Calu3 (cell line): ENCODE measurements at regions not wholly inside any gene's neighbourhood (a gene's known extent, or its start where the extent isn't known, plus 50 kb on each side); places are given as distances from the start of the nearest gene placed in this dataset.

ENCODE experiments used
- BruUV-seq: library from RNA; stranded (reverse); fragments of 400-500 nt; replicated peaks from 2 replicates; lab custom pipeline; 2021; lab: Mats Ljungman, UMichigan
- CTCF ChIA-PET: fragments of 300-600 bp; sonication (Branson Sonifier 250); formaldehyde crosslinking; loops from one replicate; lab custom pipeline; 2022; ENCODE audit warnings: antibody characterized with exemption; lab: Charles Lee
- DNase-seq: peaks from one replicate; pipeline ENCODE4 v3.0.0; 2022
- H3K27ac Mint-ChIP-seq: one replicate; pipeline ENCODE4 v1.8.0; 2022; ENCODE audit warnings: mixed read lengths; ENCODE audit not compliant: unreplicated experiment
- H3K27me3 Mint-ChIP-seq: one replicate; pipeline ENCODE4 v1.8.0; 2022; ENCODE audit warnings: mixed read lengths; ENCODE audit not compliant: unreplicated experiment
- H3K36me3 Mint-ChIP-seq: one replicate; pipeline ENCODE4 v1.8.0; 2022; ENCODE audit warnings: mild to moderate bottlenecking, moderate library complexity, mixed read lengths; ENCODE audit not compliant: insufficient read depth, unreplicated experiment
- H3K4me1 Mint-ChIP-seq: one replicate; pipeline ENCODE4 v1.8.0; 2022; ENCODE audit warnings: mild to moderate bottlenecking, low read depth, mixed read lengths; ENCODE audit not compliant: unreplicated experiment
- H3K4me3 Mint-ChIP-seq: one replicate; pipeline ENCODE4 v1.8.0; 2022; ENCODE audit warnings: mild to moderate bottlenecking, low read depth, moderate library complexity, mixed read lengths; ENCODE audit not compliant: unreplicated experiment
- H3K9me3 Mint-ChIP-seq: one replicate; pipeline ENCODE4 v1.8.0; 2022; ENCODE audit warnings: low read depth, mixed read lengths; ENCODE audit not compliant: unreplicated experiment
- intact Hi-C: fragments of 100-400 bp; cut with micrococcal nuclease; formaldehyde crosslinking; loops from one replicate; pipeline ENCODE4 v1.10.0; 2022; ENCODE audit not compliant: unreplicated experiment
- TF ChIP-seq, protein P1 (sequence below): fragments of 200-600 bp; IDR thresholded peaks from one replicate; pipeline ENCODE4 v1.8.0; 2022; ENCODE audit warnings: antibody characterized with exemption; ENCODE audit not compliant: unreplicated experiment

DNA sequence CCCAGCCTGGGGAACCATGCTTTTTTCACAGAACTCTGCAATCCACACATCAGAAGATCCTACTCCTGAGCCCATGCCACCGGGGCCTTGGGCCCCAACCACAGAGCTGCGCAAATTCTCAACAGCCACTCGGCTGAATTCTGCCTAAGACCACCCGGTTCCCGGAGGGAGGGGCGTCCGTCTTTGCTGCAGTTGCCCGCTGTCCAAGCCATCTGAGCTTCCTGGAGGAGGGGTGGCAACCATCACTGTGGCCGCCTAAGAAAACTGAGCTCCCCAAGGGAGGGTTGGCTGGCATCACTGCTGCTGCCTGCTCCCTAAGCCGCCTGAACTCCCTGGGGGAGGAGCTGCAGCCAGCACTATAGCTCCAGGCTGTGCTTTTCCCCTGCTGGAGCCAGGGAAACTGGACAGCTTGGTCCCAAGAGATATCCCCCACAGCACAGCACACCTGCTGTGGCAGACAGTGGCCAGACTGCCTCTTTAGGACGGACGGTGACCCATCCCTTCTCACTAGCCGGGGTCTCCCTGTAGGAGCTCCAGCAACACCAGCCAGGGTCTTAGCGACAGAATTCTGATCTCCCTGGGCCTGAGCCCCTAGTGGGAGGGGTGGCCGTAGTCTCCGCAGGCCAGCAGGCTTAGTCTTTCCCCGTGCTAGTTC lies 1411.6 kb upstream of the CDH2 start:
- H3K36me3 Mint-ChIP-seq, result no peaks in the 10 kb centered on the region
- TF ChIP-seq, protein P1, sequence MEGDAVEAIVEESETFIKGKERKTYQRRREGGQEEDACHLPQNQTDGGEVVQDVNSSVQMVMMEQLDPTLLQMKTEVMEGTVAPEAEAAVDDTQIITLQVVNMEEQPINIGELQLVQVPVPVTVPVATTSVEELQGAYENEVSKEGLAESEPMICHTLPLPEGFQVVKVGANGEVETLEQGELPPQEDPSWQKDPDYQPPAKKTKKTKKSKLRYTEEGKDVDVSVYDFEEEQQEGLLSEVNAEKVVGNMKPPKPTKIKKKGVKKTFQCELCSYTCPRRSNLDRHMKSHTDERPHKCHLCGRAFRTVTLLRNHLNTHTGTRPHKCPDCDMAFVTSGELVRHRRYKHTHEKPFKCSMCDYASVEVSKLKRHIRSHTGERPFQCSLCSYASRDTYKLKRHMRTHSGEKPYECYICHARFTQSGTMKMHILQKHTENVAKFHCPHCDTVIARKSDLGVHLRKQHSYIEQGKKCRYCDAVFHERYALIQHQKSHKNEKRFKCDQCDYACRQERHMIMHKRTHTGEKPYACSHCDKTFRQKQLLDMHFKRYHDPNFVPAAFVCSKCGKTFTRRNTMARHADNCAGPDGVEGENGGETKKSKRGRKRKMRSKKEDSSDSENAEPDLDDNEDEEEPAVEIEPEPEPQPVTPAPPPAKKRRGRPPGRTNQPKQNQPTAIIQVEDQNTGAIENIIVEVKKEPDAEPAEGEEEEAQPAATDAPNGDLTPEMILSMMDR, result no peak
- H3K4me1 Mint-ChIP-seq, result no peaks in the 10 kb centered on the region

DNA sequence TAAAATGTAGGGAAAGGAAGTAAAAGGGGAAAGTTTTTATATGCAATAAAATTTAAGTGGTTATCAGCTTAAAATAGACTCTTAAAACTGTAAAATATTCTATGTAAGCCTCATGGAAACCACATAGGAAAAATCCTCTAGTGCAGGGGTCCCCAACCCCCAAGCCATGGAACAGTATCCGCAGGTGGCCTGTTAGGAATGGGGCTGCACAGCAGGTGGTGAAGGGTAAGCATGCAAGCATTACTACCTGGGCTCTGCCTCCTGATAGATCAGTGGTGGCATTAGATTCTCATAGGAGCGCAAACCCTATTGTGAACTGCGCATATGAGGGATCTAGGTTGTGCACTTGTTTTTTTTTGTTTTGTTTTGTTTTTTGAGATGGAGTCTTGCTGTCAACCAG lies 1409.3 kb upstream of the CDH2 start:
- Mint-ChIP-seq H3K4me3 (no peak overlapping the region), H3K4me1 (no peaks in the 10 kb centered on the region), H3K27ac (no peak overlapping the region), H3K9me3 (peaks cover 4% of the 10 kb centered on the region), H3K27me3 (no peaks in the 10 kb centered on the region), H3K36me3 (no peaks in the 10 kb centered on the region)
- no peak for DNase-seq
- intact Hi-C loops, result no loop called here
- CTCF ChIA-PET, result no interaction called here
- TF ChIP-seq, protein P1, result no peak
- no TSS peak for BruUV-seq

More for the DNA sequence above, 1411.6 kb upstream of the CDH2 start:
- H3K9me3 Mint-ChIP-seq, result peaks cover 4% of the 10 kb centered on the region
- CTCF ChIA-PET, result no interaction called here
- BruUV-seq, result no TSS peak
- H3K27ac Mint-ChIP-seq, result no peak overlapping the region
- no peak overlapping the region for H3K4me3 Mint-ChIP-seq
- no peaks in the 10 kb centered on the region for H3K27me3 Mint-ChIP-seq
- no peak for DNase-seq
- intact Hi-C loops, result no loop called here

DNA sequence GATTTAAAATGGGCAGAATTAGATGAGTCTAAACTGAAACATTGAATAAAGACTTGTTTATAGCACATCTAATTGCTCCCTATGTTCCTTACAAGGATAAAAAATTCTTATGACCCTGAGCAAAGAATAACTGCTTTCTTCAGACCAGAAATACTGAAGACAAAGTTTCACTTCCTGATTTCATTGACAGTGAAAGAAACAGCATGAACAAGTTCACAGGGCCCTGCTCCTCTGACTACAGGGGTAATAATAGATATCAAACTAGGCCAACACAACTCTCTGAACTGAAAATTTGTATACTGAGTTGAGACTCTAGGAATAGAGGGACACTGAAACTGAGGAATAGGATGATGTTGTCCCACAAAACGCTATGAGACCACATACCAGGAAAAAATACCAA lies 1383.3 kb upstream of the CDH2 start:
- intact Hi-C loops, result no loop called here
- Mint-ChIP-seq H3K36me3 (no peaks in the 10 kb centered on the region), H3K27ac (no peak overlapping the region), H3K4me1 (no peaks in the 10 kb centered on the region), H3K4me3 (no peak overlapping the region), H3K27me3 (no peaks in the 10 kb centered on the region), H3K9me3 (no peaks in the 10 kb centered on the region)
- TF ChIP-seq, protein P1, result no peak
- no peak for DNase-seq
- CTCF ChIA-PET, result no interaction called here
- no TSS peak for BruUV-seq

DNA sequence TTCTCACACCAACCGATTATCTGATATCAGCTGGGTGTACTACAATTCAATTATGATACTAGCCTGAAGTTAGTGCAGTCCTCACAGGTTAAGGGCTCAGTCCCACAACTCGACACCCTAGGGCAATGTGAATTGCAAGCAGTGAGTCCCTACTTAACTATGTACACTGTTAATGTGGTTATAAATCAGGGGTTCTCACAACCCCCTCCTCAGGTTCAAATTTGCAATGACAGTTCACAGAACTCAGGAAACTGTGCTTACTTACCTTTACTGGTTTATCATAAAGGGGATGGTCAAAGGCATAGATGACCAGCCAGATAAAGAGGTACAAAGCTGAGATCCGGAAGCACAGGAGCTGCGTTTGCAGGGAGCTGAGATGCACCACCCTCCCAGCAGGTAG lies 1379.1 kb upstream of the CDH2 start:
- no TSS peak for BruUV-seq
- Mint-ChIP-seq H3K9me3 (peaks cover 4% of the 10 kb centered on the region), H3K4me1 (no peaks in the 10 kb centered on the region), H3K36me3 (no peaks in the 10 kb centered on the region), H3K27ac (no peak overlapping the region), H3K27me3 (no peaks in the 10 kb centered on the region), H3K4me3 (no peak overlapping the region)
- CTCF ChIA-PET, result no interaction called here
- TF ChIP-seq, protein P1, result no peak
- DNase-seq, result no peak
- intact Hi-C loops, result no loop called here
